GM12865 (cell line): ENCODE measurements at regions not wholly inside any gene's neighbourhood (a gene's known extent, or its start where the extent isn't known, plus 50 kb on each side); places are given as distances from the start of the nearest gene placed in this dataset.

Experiments
- DNase-seq: peaks from one replicate; pipeline ENCODE4 v3.0.0; 2010; ENCODE audit warnings: low read depth
- H3K4me3 ChIP-seq: 2 replicates; pipeline ENCODE4 v1.5.1; 2011; ENCODE audit warnings: mild to moderate bottlenecking, low read depth, low read length, control low read depth
- CTCF ChIP-seq: IDR thresholded peaks from 2 replicates; pipeline ENCODE4 v1.5.1; 2011; ENCODE audit warnings: low read length, control low read depth, low read depth, inconsistent platforms; ENCODE audit not compliant: insufficient read depth; ENCODE audit errors: missing control alignments

GRCh38 chr6:95518630-95519227, 58.6 kb upstream of the MANEA start:
- no peak overlapping the region for H3K4me3 ChIP-seq
- no peak for DNase-seq
- TF ChIP-seq CTCF = no peak

GRCh38 chr6:95519228-95520037, 57.9 kb upstream of the MANEA start:
- no peak overlapping the region for H3K4me3 ChIP-seq
- DNase-seq = no peak
- TF ChIP-seq CTCF = no peak

- TF ChIP-seq CTCF = no peak
- no peak for DNase-seq
- H3K4me3 ChIP-seq = no peak overlapping the region
Measured at GRCh38 chr6:95521181-95521580, 56.2 kb upstream of the MANEA start.
